ENCODE measurements at regions not wholly inside any gene's neighbourhood (a gene's known extent, or its start where the extent isn't known, plus 50 kb on each side); places are given as distances from the start of the nearest gene placed in this dataset.
"Not testable (repeated sequence)": the region's sequence is repeated elsewhere in the genome, so short reads cannot be mapped to it uniquely, and the experiment has no call there.

DNA sequence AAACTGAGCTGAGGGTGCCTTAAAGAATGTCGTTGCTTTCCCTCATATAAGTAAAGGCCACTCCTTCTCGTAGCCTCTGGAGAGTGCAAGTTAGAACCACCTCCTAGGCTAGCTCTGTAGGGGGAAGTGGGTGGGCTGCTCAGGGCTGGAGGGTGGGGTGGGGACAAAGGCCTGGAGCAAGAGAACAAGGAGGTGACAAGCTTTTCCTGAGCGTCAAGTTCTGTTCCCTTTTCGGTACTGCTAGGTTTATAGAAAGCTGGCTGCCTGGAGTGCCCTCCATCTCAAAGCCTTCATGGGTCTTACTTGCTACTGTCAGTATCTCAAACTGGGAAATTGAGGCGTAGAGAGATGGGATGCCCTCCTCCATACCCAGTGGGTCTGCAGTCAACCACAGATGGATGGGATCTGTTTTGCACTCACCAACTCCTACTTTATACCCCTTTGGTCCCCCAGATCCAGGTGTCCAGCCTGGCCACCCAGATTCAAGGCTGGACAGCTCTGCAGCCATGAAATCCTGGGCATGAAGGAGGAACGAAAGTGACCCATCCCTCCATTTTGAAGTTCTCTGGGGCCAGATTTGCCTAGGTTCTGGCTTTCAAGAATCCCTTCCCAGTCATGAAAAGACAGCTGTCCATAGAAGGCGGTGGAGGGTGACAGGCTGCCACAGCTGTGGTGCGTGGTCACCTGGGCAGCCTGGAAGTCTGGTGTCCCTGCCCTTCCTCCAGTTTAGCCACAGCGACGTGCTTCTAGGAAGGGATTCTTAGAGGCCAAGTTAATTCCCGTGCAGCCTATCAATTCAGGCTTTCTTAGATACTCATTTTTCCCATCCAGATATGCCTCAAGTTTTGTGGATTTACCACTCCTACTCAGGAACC is 117.8 kb downstream of the CRLF3 start:
- not testable (repeated sequence) for DNase-seq (ENCODE audit: low spot score in 2 of 2); ATAC-seq; H3K27ac Mint-ChIP-seq; H3K9me3 Mint-ChIP-seq; H3K36me3 Mint-ChIP-seq
- Mint-ChIP-seq H3K4me1 (peaks cover 42% of the 10 kb centered on the region), H3K4me3 (peak overlapping the region; percentile 97)

DNA sequence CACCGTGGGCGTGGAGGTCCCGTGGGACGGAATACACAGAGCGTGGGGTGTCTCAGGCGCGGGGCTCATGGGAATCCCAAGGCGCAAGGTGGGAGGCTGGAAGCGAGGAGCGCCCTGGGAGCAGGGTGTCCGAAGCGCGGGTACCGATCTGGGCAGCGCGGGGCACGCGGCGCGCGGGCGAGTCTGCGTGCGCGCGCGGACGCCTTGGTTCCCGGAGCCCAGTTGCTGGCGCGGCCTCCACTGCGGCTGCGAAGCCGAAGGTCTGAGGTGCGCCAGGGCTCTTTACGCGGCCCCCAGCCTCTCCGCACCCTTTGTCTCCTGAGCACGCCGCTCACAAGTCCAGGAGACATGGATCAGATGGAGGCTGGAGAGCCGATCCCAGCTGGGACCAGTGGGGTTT is 118.5 kb downstream of the CRLF3 start:
- peaks cover 35% of the 10 kb centered on the region for H3K4me1 Mint-ChIP-seq
- not testable (repeated sequence) for H3K9me3 Mint-ChIP-seq; H3K27ac Mint-ChIP-seq; DNase-seq (ENCODE audit: low spot score in 2 of 2); H3K36me3 Mint-ChIP-seq; ATAC-seq
- H3K4me3 Mint-ChIP-seq: peak overlapping the region; percentile 11

DNA sequence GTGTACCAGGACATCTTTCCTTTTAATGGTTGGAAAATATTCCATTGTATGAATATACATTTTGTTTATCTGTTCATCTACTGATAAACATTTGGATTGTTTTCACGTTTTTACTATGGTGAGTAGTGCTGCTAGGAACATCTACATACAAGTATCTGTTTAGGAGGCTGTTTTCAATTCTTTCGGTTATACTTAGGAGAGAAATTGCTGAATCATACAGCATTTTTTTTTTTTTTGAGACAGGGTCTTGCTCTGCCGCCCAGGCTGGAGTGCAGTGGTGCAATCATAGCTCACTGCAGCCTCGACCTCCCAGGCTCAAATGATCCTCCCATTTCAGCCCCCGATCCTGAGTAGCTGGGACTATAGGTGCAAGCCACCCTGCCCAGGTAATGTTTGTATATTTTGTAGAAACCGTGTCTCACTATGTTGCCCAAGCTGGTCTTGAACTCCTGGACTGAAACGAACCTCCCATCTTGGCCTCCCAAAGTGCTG is 122.9 kb downstream of the CRLF3 start:
- H3K27ac Mint-ChIP-seq: no peak overlapping the region
- H3K4me1 Mint-ChIP-seq: peaks cover 19% of the 10 kb centered on the region
- DNase-seq (ENCODE audit: low spot score in 2 of 2) (no peak), ATAC-seq (no peak)
- H3K4me3 Mint-ChIP-seq: no peak overlapping the region
- no peaks in the 10 kb centered on the region for H3K36me3 Mint-ChIP-seq
- H3K9me3 Mint-ChIP-seq: no peaks in the 10 kb centered on the region

DNA sequence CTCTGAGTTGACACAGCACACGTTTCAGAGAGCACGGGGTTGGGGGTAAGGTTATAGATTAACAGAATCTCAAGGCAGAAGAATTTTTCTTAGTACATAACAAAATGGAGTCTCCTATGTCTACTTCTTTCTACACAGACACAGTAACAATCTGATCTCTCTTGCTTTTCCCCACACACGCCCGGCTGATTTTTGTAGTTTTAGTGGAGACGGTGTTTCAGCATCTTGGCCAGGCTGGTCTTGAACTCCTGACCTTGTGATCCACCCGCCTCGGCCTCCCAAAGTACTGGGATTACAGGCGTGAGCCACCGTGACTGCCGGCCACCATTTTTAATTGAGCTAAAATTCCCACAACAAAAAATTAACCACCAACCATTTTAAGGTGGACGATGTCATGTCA is 123.7 kb downstream of the CRLF3 start:
- not testable (repeated sequence) for DNase-seq (ENCODE audit: low spot score in 2 of 2); H3K9me3 Mint-ChIP-seq; H3K36me3 Mint-ChIP-seq; H3K27ac Mint-ChIP-seq; H3K4me3 Mint-ChIP-seq; ATAC-seq
- peaks cover 16% of the 10 kb centered on the region for H3K4me1 Mint-ChIP-seq

DNA sequence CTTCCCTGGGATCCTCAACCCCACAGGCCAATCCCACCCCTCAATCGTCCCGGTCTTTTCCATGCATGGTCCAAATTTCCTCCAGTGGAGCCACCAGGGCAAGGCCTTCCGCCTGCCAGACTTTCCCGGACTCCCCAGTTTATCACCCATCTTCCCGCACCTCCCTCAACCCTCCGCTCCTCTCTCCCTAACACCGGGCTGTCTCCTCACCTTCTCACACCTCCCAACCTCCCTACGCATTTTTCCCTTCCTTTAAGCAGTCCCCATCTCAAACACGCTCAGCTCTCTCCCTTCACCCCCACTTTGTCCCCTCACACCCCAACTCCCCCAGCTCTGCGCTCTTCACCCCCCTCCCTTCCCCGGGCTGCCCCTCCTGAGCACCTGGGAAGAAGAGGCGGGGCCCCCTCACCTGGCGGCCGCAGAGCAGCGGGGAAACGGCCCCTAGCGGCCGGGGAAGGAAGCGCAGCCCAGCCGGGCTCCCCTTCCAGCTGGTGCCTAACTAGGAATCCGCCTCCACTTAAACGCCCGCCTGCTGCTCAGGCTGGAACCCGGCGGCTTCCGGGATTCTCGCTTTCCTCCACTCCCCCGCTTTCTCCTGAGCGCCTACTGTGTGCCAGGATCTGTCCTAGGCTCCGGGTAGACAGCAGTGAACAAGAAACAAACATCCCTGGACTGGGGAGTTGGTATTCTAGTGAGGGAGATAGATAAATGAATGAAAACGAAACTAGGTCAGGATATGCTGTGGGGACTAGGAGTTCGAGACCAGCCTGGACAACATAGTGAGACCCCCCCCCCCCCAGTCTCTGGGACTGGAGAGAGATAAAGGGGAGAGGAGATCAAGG is 126.7 kb downstream of the CRLF3 start:
- peak overlapping the region; percentile 72 for H3K4me3 Mint-ChIP-seq
- peak; percentile 72 to 86 for DNase-seq (ENCODE audit: low spot score in 2 of 2)
- not testable (repeated sequence) for H3K36me3 Mint-ChIP-seq, H3K9me3 Mint-ChIP-seq, H3K27ac Mint-ChIP-seq
- H3K4me1 Mint-ChIP-seq: peaks cover 19% of the 10 kb centered on the region
- ATAC-seq: peak; percentile 86

DNA sequence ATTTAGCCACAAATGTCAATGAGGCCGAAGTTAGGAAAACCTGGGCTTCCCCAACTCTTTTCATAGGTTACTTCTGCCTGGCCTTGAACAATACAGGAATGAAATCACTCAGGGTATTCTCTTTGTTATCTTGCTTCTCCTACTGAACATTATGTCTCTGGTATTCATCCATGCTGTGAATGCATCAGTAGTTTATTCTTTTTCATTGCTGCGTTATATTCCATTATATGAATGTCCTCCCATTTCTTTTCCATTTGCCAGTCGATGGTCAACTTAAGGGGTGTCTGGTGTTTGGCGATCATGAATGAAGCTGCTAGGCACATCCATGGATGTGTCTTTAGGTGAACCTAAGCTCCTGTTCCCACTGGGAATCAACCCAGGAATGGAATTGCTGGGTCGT is 128.3 kb downstream of the CRLF3 start:
- H3K36me3 Mint-ChIP-seq: no peaks in the 10 kb centered on the region
- no peak overlapping the region for H3K4me3 Mint-ChIP-seq
- peaks cover 19% of the 10 kb centered on the region for H3K4me1 Mint-ChIP-seq
- no peaks in the 10 kb centered on the region for H3K9me3 Mint-ChIP-seq
- ATAC-seq: no peak
- DNase-seq (ENCODE audit: low spot score in 2 of 2): no peak
- H3K27ac Mint-ChIP-seq: no peak overlapping the region

DNA sequence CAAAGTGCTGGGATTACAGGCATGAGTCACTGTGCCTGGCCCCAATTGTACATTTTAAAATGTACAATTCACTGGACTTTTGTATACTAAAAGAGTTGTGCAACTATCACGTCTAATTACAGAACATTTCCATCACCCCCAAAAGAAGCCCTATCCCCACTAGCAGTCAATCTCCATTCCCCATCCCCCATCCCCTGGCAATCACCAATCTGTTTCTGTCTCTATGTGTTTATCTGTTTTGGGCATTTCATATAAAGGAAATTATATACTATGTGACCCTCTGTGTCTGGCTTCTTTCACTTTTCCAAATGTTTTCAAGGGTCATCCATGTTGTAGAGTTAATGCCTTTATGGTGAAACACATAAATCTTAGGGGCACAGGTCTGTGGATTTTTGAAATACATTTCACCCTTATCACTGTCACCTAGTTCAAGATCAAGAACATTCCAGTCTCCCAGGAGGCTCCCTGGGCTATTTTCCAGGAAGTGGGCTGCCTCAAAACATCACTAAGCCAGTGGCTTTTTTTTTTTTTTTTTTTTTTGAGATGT is 129.2 kb downstream of the CRLF3 start:
- DNase-seq (ENCODE audit: low spot score in 2 of 2); ATAC-seq; H3K36me3 Mint-ChIP-seq; H3K9me3 Mint-ChIP-seq; H3K4me3 Mint-ChIP-seq; H3K27ac Mint-ChIP-seq: not testable (repeated sequence)
- H3K4me1 Mint-ChIP-seq: peaks cover 19% of the 10 kb centered on the region

DNA sequence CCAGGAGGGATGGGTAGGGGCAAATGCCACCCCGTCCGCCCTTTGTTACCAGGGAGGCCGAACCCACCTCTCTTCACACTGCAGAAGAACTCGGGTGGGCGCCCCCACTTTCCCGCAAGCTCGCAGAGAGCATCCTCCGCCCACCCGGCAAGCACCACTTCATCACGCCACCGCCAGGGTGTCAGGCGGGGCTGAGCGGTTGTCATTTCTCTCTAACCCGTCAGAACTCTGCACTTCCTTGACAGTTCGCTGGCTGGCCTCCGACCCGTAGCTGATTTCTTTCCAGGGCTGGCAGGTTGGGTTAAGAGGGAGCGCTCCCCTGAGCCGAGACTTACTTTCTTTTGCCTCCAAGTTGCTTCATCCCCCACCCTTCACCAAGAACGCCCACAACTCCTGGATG is 130.7 kb downstream of the CRLF3 start:
- ATAC-seq (peak; percentile 88), DNase-seq (ENCODE audit: low spot score in 2 of 2) (peak in 1 of 2 donors; percentile 73)
- H3K27ac Mint-ChIP-seq: peak overlapping the region; percentile 70
- not testable (repeated sequence) for H3K9me3 Mint-ChIP-seq, H3K36me3 Mint-ChIP-seq
- H3K4me1 Mint-ChIP-seq: peaks cover 15% of the 10 kb centered on the region
- H3K4me3 Mint-ChIP-seq: peak overlapping the region; percentile 65

DNA sequence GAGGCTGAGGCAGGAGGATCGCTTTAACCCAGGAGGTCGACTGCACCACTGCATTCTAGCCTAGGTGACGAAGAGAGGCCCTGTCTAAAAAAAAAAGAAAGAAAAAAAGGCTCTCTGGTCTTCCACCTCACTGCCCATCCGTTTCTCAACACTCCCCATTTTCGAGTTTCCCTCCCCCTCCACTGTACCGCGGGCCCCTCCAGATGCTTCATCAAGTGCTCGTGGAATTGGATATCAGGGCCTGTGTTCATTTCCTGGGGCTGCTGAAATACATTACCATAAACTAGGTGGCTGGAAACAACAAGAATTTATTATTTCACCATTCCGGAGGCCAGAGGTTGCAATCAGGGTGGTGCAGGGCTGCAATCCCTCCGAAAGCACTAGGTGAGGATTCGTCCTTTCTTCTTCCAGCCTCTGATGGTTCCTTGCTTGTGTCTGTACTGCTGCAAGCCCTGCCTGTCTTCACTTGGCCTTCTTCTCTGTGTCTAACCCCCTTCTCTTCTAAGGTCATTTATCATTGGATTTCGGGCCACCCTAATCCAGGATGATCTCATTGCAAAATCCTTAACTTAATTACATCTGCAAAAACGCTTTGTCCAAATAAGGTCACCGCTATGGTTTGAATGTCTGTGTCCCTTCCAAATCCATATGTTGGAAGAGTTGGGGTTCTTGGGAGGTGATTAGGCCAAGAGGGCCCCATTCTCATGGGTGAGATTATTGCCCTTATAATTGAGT is 135.1 kb downstream of the CRLF3 start:
- not testable (repeated sequence) for H3K9me3 Mint-ChIP-seq; H3K27ac Mint-ChIP-seq; H3K4me3 Mint-ChIP-seq; H3K36me3 Mint-ChIP-seq; DNase-seq (ENCODE audit: low spot score in 2 of 2); ATAC-seq
- peaks cover 17% of the 10 kb centered on the region for H3K4me1 Mint-ChIP-seq

DNA sequence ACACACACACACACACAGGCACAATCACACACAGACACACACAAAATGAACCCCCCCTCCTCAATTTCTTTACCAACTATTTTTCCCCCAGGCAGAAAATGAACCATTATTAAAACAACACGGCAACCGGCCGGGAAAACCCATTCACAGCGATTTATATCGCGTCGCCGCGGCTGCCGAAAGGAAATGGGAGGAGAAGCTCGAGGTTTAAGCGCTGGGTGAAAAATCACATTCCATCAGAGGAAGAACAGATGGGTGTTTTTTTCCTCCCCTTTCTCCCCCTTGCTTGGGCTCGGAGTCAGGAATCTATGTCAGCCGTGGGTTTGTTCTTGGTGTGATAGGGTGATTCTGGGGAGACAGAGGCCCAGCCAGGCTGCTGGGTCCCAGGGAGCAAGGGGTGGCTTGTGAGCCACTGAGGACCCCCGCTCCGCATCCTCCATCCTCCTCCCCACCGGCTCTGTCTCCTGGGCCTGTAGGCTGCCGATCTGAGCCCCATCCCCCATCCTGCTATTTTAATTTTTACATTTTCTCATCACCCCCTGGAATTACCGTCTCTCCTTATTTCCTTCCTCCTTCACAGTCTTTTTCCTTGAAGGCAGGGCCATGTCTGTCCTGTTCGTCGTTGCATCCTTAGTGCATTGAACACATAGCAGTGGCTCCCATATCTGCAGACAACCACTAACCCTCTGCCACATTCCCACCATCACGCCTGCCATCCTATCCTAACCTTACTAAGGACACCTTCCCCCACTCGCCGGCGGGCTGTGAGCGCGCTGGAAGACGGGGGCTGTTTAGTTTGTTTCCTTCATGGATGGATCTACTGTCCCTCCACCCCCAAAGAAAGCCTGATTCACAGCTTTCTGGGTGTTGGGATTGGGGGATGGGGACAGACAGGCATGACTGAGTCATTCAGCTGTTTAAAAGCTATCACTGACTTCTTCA is 137.7 kb downstream of the CRLF3 start:
- not testable (repeated sequence) for DNase-seq (ENCODE audit: low spot score in 2 of 2)

DNA sequence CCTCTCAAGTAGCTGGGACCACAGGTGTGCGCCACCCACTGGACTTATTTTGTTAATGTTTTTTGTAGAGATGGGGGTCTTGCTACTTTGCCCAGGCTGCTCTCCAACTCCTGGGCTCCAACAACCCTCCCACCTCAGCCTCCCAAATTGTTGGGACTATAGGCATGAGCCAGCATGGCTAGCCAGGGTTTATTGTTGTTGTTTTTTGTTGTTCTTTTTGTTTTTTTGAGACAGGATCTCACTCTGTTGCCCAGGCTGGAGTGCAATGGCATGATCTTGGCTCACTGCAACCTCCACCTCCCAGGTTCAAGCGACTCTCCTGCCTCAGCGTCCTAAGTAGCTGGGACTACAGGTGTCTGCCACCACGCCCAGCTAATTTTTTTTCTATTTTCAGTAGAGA is 142.2 kb downstream of the CRLF3 start:
- not testable (repeated sequence) for H3K4me1 Mint-ChIP-seq; H3K4me3 Mint-ChIP-seq; H3K27ac Mint-ChIP-seq; ATAC-seq; H3K36me3 Mint-ChIP-seq; DNase-seq (ENCODE audit: low spot score in 2 of 2); H3K9me3 Mint-ChIP-seq

More for the DNA sequence above, 137.7 kb downstream of the CRLF3 start:
- not testable (repeated sequence) for ATAC-seq, H3K4me1 Mint-ChIP-seq, H3K36me3 Mint-ChIP-seq, H3K4me3 Mint-ChIP-seq, H3K9me3 Mint-ChIP-seq
- peak overlapping the region; percentile 27 for H3K27ac Mint-ChIP-seq

DNA sequence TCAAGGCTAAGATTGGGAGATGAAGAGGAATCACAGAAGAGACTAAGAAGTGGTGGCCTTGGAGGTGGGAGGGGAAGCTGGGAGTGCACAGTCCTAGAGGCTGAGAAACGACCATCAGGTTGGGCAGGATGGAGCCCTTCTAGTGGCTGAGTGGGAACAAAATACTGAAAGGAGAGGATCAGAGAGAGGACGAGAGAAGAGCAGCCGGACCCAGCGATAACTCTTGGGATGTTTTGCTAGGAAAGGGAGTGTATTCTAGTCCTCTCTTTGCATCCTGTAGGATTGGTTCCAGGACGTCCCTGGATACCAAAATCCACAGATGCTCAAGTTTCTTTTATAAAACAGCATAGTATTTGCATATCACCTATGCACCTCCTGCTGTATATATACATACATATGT is 143.8 kb downstream of the CRLF3 start:
- H3K4me3 Mint-ChIP-seq; H3K4me1 Mint-ChIP-seq; DNase-seq (ENCODE audit: low spot score in 2 of 2); H3K9me3 Mint-ChIP-seq; H3K27ac Mint-ChIP-seq; H3K36me3 Mint-ChIP-seq; ATAC-seq: not testable (repeated sequence)

DNA sequence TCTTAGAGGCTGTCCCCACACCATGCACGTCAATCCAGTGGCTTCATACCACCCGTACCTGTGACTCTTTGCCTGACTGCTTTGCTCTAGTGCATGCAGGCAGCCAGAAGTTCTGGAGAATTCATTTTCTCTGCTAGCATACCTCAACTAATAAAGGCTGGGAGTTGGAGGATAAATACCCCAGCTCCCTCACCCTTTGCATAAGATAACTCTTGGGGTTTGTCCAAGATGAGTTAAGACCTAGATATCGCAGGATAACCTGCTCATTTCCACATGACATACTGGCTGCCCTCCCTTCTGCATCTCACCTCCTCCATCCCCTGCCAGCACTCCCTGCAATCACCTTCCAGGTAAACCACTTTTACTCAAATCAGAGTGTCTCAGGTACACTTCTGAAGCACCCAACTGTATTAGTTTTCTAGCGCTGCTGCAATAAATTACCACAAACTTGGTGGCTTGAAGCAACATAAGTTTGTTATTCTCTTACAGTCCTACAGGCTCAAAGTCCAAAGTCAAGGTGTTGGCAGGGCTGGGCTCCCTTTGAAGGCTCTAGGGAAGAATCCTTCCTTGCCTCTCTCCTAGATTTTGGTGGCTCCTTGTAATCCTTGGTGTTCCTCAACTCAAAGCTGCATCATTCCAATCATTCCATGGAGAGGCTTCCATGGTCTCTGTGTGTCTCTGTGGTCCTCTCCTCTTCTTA is 146.8 kb downstream of the CRLF3 start:
- H3K27ac Mint-ChIP-seq: no peak overlapping the region
- ATAC-seq (no peak), DNase-seq (ENCODE audit: low spot score in 2 of 2) (no peak)
- peaks cover 2% of the 10 kb centered on the region for H3K9me3 Mint-ChIP-seq
- H3K4me1 Mint-ChIP-seq: no peaks in the 10 kb centered on the region
- no peak overlapping the region for H3K4me3 Mint-ChIP-seq
- H3K36me3 Mint-ChIP-seq: no peaks in the 10 kb centered on the region

Measured in stimulated activated effector memory CD8-positive, alpha-beta T cell treated with anti-CD3 and anti-CD28 coated beads, Interleukin-12 subunit alpha, Interleukin-12 subunit beta, amount 100 ng/mL, for 72 hours (primary cell).